Neural progenitor cell (in vitro differentiated cells): ENCODE measurements at regions not wholly inside any gene's neighbourhood (a gene's known extent, or its start where the extent isn't known, plus 50 kb on each side); places are given as distances from the start of the nearest gene placed in this dataset.

ENCODE experiments used
- EZH2 ChIP-seq: fragments of 200-600 bp; sonication (generic); IDR thresholded peaks from 2 replicates; pipeline ENCODE4 v1.6.1; 2017; ENCODE audit warnings: antibody characterized with exemption, mild to moderate bottlenecking, moderate library complexity
- EZH2phosphoT487 ChIP-seq: fragments of 200-600 bp; sonication (generic); IDR thresholded peaks from 2 replicates; pipeline ENCODE4 v1.6.1; 2017; ENCODE audit warnings: antibody characterized with exemption
- TF ChIP-seq, protein P1 (sequence below): fragments of 200-600 bp; sonication (generic); IDR thresholded peaks from 2 replicates; pipeline ENCODE4 v1.5.1; 2017; ENCODE audit warnings: antibody characterized with exemption, mild to moderate bottlenecking

DNA sequence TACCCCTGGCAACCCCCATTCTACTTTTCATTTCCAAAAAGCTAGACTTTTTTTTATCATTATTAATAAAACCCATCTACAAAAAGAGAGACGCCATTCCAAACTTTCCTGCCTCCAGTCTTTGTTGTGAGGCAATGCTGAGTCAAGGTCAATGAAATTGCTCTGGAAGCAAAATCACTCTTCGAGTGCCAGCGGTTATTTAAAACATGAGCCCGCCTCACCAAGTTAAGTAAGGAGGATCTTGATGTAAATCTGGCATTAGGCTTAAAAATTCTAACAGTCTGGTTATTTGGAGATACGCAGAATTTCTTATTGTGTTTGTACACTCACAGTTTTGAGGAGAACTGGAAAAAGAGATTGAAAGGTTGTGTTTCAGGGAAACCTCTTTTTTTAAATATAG lies 1196.3 kb downstream of the TYW1 start:
- TF ChIP-seq EZH2phosphoT487 (no peak), EZH2 (no peak)
- TF ChIP-seq, protein P1, sequence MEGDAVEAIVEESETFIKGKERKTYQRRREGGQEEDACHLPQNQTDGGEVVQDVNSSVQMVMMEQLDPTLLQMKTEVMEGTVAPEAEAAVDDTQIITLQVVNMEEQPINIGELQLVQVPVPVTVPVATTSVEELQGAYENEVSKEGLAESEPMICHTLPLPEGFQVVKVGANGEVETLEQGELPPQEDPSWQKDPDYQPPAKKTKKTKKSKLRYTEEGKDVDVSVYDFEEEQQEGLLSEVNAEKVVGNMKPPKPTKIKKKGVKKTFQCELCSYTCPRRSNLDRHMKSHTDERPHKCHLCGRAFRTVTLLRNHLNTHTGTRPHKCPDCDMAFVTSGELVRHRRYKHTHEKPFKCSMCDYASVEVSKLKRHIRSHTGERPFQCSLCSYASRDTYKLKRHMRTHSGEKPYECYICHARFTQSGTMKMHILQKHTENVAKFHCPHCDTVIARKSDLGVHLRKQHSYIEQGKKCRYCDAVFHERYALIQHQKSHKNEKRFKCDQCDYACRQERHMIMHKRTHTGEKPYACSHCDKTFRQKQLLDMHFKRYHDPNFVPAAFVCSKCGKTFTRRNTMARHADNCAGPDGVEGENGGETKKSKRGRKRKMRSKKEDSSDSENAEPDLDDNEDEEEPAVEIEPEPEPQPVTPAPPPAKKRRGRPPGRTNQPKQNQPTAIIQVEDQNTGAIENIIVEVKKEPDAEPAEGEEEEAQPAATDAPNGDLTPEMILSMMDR, result no peak
